Adrenal gland (tissue), 9 donors: ENCODE measurements at regions not wholly inside any gene's neighbourhood (a gene's known extent, or its start where the extent isn't known, plus 50 kb on each side); places are given as distances from the start of the nearest gene placed in this dataset.
A peak's percentile ranks its signal among the peaks of the same experiment; 100 is the strongest.

Source experiments
- DNase-seq, 7 donors: peaks; one replicate each; pipeline ENCODE4 v3.0.0-alpha.2; 2019 to 2020
- H3K27ac ChIP-seq, 5 donors: fragments of 200-600 bp; sonication (generic) in 4 of 5; 1 replicate in 3 of 5; 2 replicates in 2 of 5; pipeline versions ENCODE4 v1.5.1 to v1.8.0; 2016 to 2020; ENCODE audit warnings: mild to moderate bottlenecking in 1 of 5
- H3K27me3 ChIP-seq: fragments of 200-600 bp; 2 replicates; pipeline ENCODE4 v1.8.0; 2021
- H3K36me3 ChIP-seq, 2 donors: fragments of 200-600 bp; replicated peaks in 1 of 2; 1 replicate in 1 of 2; 2 replicates in 1 of 2; pipeline versions ENCODE4 v1.5.1 to v1.8.0; 2018 to 2022
- H3K4me1 ChIP-seq, 2 donors: fragments of 200-600 bp; replicated peaks in 1 of 2; 1 replicate in 1 of 2; 2 replicates in 1 of 2; pipeline versions ENCODE4 v1.5.1 to v1.8.0; 2018 to 2021
- H3K4me3 ChIP-seq, 4 donors: fragments of 200-600 bp; sonication (generic) in 3 of 4; one replicate each; pipeline ENCODE4 v1.5.1; 2016 to 2018
- H3K9me3 ChIP-seq, 3 donors: fragments of 200-600 bp; sonication (generic) in 1 of 3; replicated peaks in 1 of 3; 1 replicate in 2 of 3; 2 replicates in 1 of 3; pipeline versions ENCODE4 v1.5.1 to v1.8.0; 2016 to 2021
- POLR2A ChIP-seq, 2 donors: fragments of 450-650 bp; IDR thresholded peaks; one replicate each; pipeline ENCODE4 v1.6.1; 2017; ENCODE audit warnings: antibody characterized with exemption in 2 of 2, mild to moderate bottlenecking in 2 of 2, moderate library complexity in 1 of 2
- WGBS, 4 donors: extraction: QIAGEN DNeasy Blood & Tissue Kit in 2 of 4; methylation state at CpG; one replicate each; pipeline versions ENCODE4 v1.1.5 to v1.1.7; 2013 to 2017; 5-methylcytosine and 5-hydroxymethylcytosine counted together
- intact Hi-C, 2 donors: fragments of 100-400 bp; cut with DNase I; formaldehyde crosslinking; loops; one replicate each; pipeline versions ENCODE4 v1.14.1 to v1.15.0; 2022 to 2023
- TF ChIP-seq, protein P1 (sequence below), 6 experiments: fragments of 450-650 bp in 4 of 6; fragments of 200-600 bp in 2 of 6; sonication (generic) in 1 of 6; IDR thresholded peaks; 1 replicate in 5 of 6; 2 replicates in 1 of 6; pipeline versions ENCODE4 v1.5.1 to v1.8.0; 2016 to 2021; ENCODE audit warnings: antibody characterized with exemption in 6 of 6, mild to moderate bottlenecking in 2 of 6, moderate library complexity in 1 of 6
- donor health status: healthy with polysubstance abuse.
- donor health status: Bipolar disorder and iron deficiency.
- donor health status: DM: yes; HTN: yes; CAD: no.
- donor health status: DM: no; HTN: no; CAD: no.
- donor health status: DM: no; HTN: no; CAD: no.

DNA sequence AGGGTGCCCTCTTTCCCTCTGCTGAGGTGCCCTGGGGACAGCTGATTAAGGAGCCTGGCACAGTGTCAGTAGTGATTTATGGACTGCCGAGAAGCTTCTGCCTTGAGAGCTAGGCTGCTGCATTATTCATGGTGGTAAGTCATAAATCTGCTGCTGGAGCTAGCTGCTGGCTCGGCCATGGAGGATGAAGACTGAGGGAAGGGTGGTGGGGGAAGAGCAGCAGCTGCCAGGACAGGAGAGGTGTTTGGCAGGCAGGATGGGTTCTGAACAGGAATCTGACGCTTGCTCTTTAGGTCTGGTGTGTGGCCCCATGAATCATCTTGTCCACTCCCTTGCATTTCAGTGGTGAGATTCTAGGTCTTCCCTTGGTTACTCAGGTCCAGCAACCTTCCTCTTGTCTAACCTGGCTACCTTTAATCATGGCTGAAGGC, 296.3 kb downstream of the DYSF start:
- Histone ChIP-seq H3K4me3 (no peak overlapping the region), H3K9me3 (no peaks in the 10 kb centered on the region), H3K27me3 (peaks cover 17% of the 10 kb centered on the region), H3K4me1 (peaks cover 0 to 7% of the 10 kb centered on the region in 2 donors), H3K36me3 (no peaks in the 10 kb centered on the region), H3K27ac (no peak overlapping the region)
- DNase-seq = peak; percentile 42 to 67 (median 60)
- TF ChIP-seq, protein P1, sequence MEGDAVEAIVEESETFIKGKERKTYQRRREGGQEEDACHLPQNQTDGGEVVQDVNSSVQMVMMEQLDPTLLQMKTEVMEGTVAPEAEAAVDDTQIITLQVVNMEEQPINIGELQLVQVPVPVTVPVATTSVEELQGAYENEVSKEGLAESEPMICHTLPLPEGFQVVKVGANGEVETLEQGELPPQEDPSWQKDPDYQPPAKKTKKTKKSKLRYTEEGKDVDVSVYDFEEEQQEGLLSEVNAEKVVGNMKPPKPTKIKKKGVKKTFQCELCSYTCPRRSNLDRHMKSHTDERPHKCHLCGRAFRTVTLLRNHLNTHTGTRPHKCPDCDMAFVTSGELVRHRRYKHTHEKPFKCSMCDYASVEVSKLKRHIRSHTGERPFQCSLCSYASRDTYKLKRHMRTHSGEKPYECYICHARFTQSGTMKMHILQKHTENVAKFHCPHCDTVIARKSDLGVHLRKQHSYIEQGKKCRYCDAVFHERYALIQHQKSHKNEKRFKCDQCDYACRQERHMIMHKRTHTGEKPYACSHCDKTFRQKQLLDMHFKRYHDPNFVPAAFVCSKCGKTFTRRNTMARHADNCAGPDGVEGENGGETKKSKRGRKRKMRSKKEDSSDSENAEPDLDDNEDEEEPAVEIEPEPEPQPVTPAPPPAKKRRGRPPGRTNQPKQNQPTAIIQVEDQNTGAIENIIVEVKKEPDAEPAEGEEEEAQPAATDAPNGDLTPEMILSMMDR (IDR thresholded peaks at IDR 0.05) = no peak
- TF ChIP-seq POLR2A (IDR thresholded peaks at IDR 0.05) = no peak
- intact Hi-C loops = no loop called here
- 32 to 44% (median 37%) methylated on average over 2 to 3 of the region's 3 CpGs for WGBS, 4 donors

DNA sequence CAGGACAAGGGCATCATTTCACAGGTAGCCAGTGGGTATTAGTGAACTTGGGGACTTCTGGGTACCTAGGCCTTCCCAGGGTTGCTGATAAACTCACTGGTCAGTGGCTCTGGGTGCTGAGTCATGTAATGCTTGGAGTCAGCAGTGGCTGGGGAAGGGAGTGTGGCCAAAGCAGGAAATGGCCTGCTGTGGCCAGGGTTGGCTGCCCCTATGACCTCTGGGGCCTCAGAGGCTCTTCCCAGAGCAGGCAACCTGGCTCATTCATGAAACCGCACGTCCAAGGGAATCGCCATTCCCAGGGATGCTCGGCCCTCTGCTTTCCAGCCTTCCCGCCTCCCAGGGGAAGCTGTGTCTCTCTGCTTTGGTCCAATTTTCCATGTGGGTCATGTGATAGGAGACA, 294.9 kb downstream of the DYSF start:
- 82 to 89% (median 86%) methylated on average over 5 of the region's 5 CpGs for WGBS, 4 donors
- intact Hi-C loops = no loop called here
- TF ChIP-seq, protein P1 (IDR thresholded peaks at IDR 0.05) = no peak
- TF ChIP-seq POLR2A (IDR thresholded peaks at IDR 0.05) = no peak
- no peaks in the 10 kb centered on the region for H3K36me3 ChIP-seq
- no peak overlapping the region for H3K27ac ChIP-seq
- H3K9me3 ChIP-seq = no peaks in the 10 kb centered on the region
- peaks cover 0 to 9% of the 10 kb centered on the region in 2 donors for H3K4me1 ChIP-seq
- peaks cover 21% of the 10 kb centered on the region for H3K27me3 ChIP-seq
- no peak overlapping the region for H3K4me3 ChIP-seq
- DNase-seq = peak in 4 of 7 donors; percentile 18 to 51 (median 42)

DNA sequence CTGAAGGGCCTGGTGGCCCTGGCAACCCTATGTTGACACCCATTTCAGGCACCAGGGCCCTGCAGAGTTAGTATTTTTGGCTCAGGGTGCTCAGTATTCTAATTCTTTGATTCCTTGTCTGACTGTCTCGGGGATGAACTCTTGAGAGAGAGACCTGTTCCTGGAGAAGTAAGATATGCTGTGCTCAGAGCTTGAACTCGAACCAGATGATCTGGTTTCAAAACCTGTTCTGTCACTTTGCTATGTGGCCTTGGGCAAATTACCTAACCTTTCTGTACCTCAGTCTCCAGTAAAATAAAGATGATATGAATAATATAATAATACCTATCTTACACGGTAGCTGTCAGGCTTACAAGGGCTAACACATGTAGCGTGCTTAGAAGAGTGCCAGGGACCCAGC, 294.2 kb downstream of the DYSF start:
- Histone ChIP-seq H3K9me3 (no peaks in the 10 kb centered on the region), H3K4me3 (no peak overlapping the region), H3K4me1 (peaks cover 0 to 11% of the 10 kb centered on the region in 2 donors), H3K27ac (no peak overlapping the region), H3K36me3 (no peaks in the 10 kb centered on the region), H3K27me3 (peaks cover 16% of the 10 kb centered on the region)
- no peak for TF ChIP-seq POLR2A (IDR thresholded peaks at IDR 0.05)
- TF ChIP-seq, protein P1 (IDR thresholded peaks at IDR 0.05) = no peak
- intact Hi-C loops = no loop called here
- no peak for DNase-seq
- WGBS, 4 donors = 92 to 95% (median 94%) methylated on average over 4 of the region's 4 CpGs

DNA sequence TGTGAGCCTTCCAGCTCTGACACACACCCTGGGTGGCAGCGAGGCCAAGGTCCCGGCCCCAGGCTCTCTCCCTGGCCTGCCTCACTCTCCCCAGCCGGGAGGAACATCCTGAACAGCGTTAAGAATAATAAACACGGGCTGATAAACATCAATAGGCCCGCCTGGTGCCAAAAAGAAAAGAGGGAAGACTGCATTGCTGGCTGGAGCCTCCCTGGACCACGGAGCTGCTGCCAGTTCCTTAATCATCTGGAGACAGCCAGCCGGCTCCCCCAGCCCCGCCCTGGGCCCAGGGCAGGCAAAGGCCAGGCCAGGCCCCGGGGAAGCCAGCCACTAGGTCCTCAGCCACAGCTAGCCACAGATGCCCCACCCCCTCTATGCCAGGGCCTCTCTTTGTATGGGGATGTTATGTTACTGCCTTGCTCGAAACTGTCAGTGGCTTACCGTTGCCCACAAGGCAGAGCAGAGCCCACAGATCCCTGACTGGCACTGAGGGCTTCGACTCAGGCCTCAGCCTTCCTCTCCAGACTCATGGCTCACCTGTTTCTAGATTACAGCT, 293.7 kb downstream of the DYSF start:
- DNase-seq = peak in 5 of 7 donors; percentile 19 to 50 (median 28)
- WGBS, 4 donors = 51 to 62% (median 57%) methylated on average over 4 to 13 of the region's 13 CpGs
- Histone ChIP-seq H3K27me3 (peaks cover 15% of the 10 kb centered on the region), H3K36me3 (no peaks in the 10 kb centered on the region), H3K9me3 (no peaks in the 10 kb centered on the region), H3K4me3 (no peak overlapping the region), H3K27ac (no peak overlapping the region), H3K4me1 (peaks cover 0 to 11% of the 10 kb centered on the region in 2 donors)
- intact Hi-C loops = no loop called here
- TF ChIP-seq POLR2A (IDR thresholded peaks at IDR 0.05) = no peak
- TF ChIP-seq, protein P1 (IDR thresholded peaks at IDR 0.05) = no peak
